Neural cell (in vitro differentiated cells): ENCODE measurements at regions not wholly inside any gene's neighbourhood (a gene's known extent, or its start where the extent isn't known, plus 50 kb on each side); places are given as distances from the start of the nearest gene placed in this dataset.

Experiments
- EZH2 ChIP-seq: fragments of 200-600, 300-800 bp; shearing (Covaris generic), sonication (generic); IDR thresholded peaks from 2 replicates; pipeline ENCODE4 v1.6.1; 2014; ENCODE audit warnings: antibody characterized with exemption, low read length, borderline replicate concordance, mild to moderate bottlenecking; ENCODE audit not compliant: insufficient read depth, poor library complexity, severe bottlenecking
- MXI1 ChIP-seq: fragments of 450-650 bp; conservative IDR thresholded peaks from 2 replicates; pipeline ENCODE4 v1.6.1; 2014; ENCODE audit warnings: antibody characterized with exemption, mild to moderate bottlenecking; ENCODE audit not compliant: poor library complexity, severe bottlenecking
- POLR2AphosphoS5 ChIP-seq: IDR thresholded peaks from 2 replicates; pipeline ENCODE4 v1.6.1; 2012
- TF ChIP-seq, protein P1 (sequence below): fragments of 450-650 bp; IDR thresholded peaks from 2 replicates; pipeline ENCODE4 v1.5.1; 2014; ENCODE audit warnings: antibody characterized with exemption, mild to moderate bottlenecking, moderate library complexity; ENCODE audit not compliant: poor library complexity, severe bottlenecking

DNA sequence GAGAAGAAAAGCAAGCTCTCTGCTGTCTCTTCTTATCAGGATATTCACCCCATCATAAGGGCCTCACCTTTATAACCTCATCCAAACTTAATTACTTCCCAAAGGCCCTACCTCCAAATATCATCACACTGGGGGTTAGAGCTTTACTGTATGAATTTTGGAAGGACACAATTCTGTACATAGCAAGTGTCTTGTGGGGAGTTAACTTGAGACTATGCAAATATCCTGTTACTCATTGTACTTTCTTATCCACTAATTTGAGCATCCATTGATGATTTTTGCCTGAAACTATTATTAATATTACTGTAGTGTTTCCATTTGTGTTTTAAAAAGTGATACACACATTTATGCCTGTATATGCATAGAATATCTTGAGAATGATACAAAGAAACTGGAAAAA is 129.1 kb upstream of the IVNS1ABP start:
- TF ChIP-seq, protein P1, sequence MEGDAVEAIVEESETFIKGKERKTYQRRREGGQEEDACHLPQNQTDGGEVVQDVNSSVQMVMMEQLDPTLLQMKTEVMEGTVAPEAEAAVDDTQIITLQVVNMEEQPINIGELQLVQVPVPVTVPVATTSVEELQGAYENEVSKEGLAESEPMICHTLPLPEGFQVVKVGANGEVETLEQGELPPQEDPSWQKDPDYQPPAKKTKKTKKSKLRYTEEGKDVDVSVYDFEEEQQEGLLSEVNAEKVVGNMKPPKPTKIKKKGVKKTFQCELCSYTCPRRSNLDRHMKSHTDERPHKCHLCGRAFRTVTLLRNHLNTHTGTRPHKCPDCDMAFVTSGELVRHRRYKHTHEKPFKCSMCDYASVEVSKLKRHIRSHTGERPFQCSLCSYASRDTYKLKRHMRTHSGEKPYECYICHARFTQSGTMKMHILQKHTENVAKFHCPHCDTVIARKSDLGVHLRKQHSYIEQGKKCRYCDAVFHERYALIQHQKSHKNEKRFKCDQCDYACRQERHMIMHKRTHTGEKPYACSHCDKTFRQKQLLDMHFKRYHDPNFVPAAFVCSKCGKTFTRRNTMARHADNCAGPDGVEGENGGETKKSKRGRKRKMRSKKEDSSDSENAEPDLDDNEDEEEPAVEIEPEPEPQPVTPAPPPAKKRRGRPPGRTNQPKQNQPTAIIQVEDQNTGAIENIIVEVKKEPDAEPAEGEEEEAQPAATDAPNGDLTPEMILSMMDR: no peak
- TF ChIP-seq MXI1: no peak
- TF ChIP-seq POLR2AphosphoS5: no peak
- no peak for TF ChIP-seq EZH2
